Stimulated activated CD8-positive, alpha-beta memory T cell treated with anti-CD3 and anti-CD28 coated beads, Interleukin-4, amount 100 ng/mL, for 1 hour (primary cell): ENCODE measurements at regions not wholly inside any gene's neighbourhood (a gene's known extent, or its start where the extent isn't known, plus 50 kb on each side); places are given as distances from the start of the nearest gene placed in this dataset.

Experiments used
- DNase-seq, 2 donors: peaks; one replicate each; pipeline ENCODE4 v3.0.0-alpha.2; 2020; ENCODE audit warnings: low read depth in 2 of 2, low spot score in 1 of 2

GRCh38 chr2:64400105-64400728 lies 53.7 kb upstream of the LGALSL start:
- DNase-seq = no peak

- no peak for DNase-seq
Observed at GRCh38 chr2:64400733-64401528, 53.0 kb upstream of the LGALSL start.

- DNase-seq = no peak
Observed at GRCh38 chr2:64401529-64401880, 52.5 kb upstream of the LGALSL start.

GRCh38 chr2:64402876-64403275 lies 51.1 kb upstream of the LGALSL start:
- DNase-seq = no peak

GRCh38 chr2:64403426-64403825 lies 50.5 kb upstream of the LGALSL start:
- no peak for DNase-seq

GRCh38 chr2:64404002-64404731 lies 49.8 kb upstream of the LGALSL start:
- no peak for DNase-seq
